Fibroblast of villous mesenchyme (primary cell): ENCODE measurements at regions not wholly inside any gene's neighbourhood (a gene's known extent, or its start where the extent isn't known, plus 50 kb on each side); places are given as distances from the start of the nearest gene placed in this dataset.
"Not testable (repeated sequence)": the region's sequence is repeated elsewhere in the genome, so short reads cannot be mapped to it uniquely, and the experiment has no call there.

Experiments used
- DNase-seq: peaks from one replicate; pipeline ENCODE4 v3.0.0-alpha.2; 2010; ENCODE audit warnings: low read depth
- H3K4me3 ChIP-seq: 2 replicates; pipeline ENCODE4 v1.5.1; 2011; ENCODE audit warnings: low read depth, mild to moderate bottlenecking, low read length
- TF ChIP-seq, protein P1 (sequence below): IDR thresholded peaks from 2 replicates; pipeline ENCODE4 v1.5.1; 2012; ENCODE audit warnings: low read depth, mild to moderate bottlenecking, low read length; ENCODE audit not compliant: insufficient read depth

DNA sequence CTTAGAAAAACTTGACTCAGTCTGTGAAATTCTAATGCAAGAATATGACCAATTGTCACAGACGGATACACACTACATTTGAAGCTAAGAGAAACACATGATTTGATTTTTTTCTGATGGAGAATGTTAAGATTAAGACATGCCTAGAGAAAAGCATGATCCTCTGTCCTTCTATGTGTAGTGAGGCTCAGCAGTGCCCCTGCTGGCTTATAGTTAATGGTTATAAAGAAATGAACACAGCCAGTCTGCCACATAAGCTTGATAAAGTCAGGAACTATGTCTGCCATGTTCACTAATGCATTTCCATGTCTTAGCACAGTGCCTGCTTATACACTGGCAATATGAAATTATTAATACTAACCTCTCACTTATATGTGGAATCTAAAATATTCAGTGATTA lies 168.1 kb upstream of the DAAM1 start:
- peak; percentile 43 for DNase-seq
- TF ChIP-seq, protein P1, sequence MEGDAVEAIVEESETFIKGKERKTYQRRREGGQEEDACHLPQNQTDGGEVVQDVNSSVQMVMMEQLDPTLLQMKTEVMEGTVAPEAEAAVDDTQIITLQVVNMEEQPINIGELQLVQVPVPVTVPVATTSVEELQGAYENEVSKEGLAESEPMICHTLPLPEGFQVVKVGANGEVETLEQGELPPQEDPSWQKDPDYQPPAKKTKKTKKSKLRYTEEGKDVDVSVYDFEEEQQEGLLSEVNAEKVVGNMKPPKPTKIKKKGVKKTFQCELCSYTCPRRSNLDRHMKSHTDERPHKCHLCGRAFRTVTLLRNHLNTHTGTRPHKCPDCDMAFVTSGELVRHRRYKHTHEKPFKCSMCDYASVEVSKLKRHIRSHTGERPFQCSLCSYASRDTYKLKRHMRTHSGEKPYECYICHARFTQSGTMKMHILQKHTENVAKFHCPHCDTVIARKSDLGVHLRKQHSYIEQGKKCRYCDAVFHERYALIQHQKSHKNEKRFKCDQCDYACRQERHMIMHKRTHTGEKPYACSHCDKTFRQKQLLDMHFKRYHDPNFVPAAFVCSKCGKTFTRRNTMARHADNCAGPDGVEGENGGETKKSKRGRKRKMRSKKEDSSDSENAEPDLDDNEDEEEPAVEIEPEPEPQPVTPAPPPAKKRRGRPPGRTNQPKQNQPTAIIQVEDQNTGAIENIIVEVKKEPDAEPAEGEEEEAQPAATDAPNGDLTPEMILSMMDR: peak; percentile 60
- no peak overlapping the region for H3K4me3 ChIP-seq

- TF ChIP-seq, protein P1: no peak
- DNase-seq: no peak
- H3K4me3 ChIP-seq: no peak overlapping the region
Observed at GRCh38 chr14:59022144-59022543, 166.3 kb upstream of the DAAM1 start.

DNA sequence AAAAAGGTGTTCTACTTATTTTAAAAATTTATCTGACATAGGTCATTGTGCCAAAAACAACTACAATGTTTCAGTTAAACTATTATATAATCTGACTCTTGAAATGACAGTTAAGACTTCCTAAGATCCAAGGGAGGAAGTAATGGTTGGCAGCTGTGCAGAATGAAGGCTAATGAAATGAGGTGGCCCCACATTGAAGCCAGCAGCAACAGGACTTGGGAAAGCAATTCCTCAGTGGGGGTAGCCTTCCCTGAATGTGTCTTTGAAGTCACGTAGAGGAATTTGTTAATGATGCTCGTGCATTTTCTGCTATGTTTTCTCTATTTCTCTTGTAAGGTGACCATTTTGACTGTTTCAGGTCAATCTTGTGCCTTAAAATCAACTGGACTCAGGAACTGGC lies 162.4 kb upstream of the DAAM1 start:
- TF ChIP-seq, protein P1: no peak
- H3K4me3 ChIP-seq: no peak overlapping the region
- no peak for DNase-seq

DNA sequence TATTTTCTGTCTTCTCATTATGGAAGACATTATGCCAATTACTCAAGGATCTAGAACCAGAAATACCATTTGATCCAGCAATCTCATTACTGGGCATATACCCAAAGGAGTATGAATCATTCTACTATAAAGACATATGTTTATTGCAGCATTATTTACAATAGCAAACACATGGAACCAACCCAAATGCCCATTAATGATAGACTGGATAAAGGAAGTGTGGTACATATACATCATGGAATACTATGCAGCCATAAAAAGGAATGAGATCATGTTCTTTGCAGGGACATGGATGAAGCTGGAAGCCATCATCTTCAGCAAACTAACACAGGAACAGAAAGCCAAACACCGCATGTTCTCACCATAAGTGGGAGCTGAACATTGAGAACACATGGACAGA lies 161.8 kb upstream of the DAAM1 start:
- H3K4me3 ChIP-seq, DNase-seq: not testable (repeated sequence)

GRCh38 chr14:59028476-59029202 lies 159.8 kb upstream of the DAAM1 start:
- no peak overlapping the region for H3K4me3 ChIP-seq
- TF ChIP-seq, protein P1: peak; percentile 85
- DNase-seq: peak; percentile 90

GRCh38 chr14:59032826-59033225 lies 155.6 kb upstream of the DAAM1 start:
- no peak overlapping the region for H3K4me3 ChIP-seq
- DNase-seq: no peak
- TF ChIP-seq, protein P1: no peak

GRCh38 chr14:59036134-59036533 lies 152.3 kb upstream of the DAAM1 start:
- no peak overlapping the region for H3K4me3 ChIP-seq
- TF ChIP-seq, protein P1: no peak
- DNase-seq: no peak
